Activated T-cell treated with anti-CD3 and anti-CD28 coated beads for 24 hours (primary cell): ENCODE measurements at regions not wholly inside any gene's neighbourhood (a gene's known extent, or its start where the extent isn't known, plus 50 kb on each side); places are given as distances from the start of the nearest gene placed in this dataset.
"Not testable (repeated sequence)": the region's sequence is repeated elsewhere in the genome, so short reads cannot be mapped to it uniquely, and the experiment has no call there.

Source experiments
- DNase-seq: peaks from one replicate; pipeline ENCODE4 v3.0.0-alpha.2; 2020; ENCODE audit warnings: low read depth

DNA sequence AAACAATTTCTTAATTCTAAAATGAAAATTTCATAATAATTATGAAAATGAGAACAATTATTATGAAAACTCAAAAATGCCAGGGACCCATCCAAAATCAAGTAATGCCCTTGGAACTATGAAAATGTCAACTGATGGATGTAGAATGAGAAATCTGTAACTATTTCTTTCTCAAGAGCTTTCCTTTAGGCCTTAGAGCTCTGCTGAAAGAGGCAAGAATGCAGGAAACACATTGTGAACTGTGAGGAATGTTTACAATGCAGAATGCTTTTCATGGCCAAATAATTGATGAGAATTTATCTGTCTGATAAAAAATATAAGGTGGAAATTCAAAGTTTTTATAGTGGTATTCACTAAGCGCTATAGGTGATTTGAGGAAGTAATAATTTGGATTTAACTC, 207.1 kb upstream of the PCDH18 start:
- DNase-seq: no peak

GRCh38 chr4:137738375-137738990, 206.2 kb upstream of the PCDH18 start:
- no peak for DNase-seq

GRCh38 chr4:137735561-137736104, 203.3 kb upstream of the PCDH18 start:
- no peak for DNase-seq

- DNase-seq: not testable (repeated sequence)
These were observed 201.2 kb upstream of the PCDH18 start for GRCh38 chr4:137733174-137734141.

DNA sequence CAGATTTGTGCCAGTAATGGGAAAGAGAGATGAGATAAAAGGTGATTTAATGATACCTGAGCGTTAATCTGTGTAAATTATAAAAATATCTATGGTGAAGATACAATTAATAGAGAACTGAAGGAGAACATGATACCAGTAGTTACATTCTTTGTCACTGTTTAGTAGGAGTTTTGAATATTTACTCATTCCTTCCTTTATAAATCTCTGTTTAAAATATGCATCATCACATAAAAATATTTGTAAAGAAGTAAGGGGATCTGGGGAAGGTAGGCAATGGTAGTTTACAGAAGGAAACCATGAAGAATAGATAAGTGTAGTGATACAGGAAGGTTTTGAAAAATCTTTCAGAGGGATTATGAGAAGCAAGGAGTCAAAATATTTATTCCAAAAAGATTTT, 190.6 kb upstream of the PCDH18 start:
- DNase-seq: no peak

- no peak for DNase-seq
These were observed 179.2 kb upstream of the PCDH18 start for GRCh38 chr4:137711502-137711901.

GRCh38 chr4:137707626-137708025, 175.3 kb upstream of the PCDH18 start:
- DNase-seq: no peak

- DNase-seq: no peak
These were observed 174.9 kb upstream of the PCDH18 start for GRCh38 chr4:137707102-137707620.

GRCh38 chr4:137705171-137705783, 173.0 kb upstream of the PCDH18 start:
- DNase-seq: no peak

GRCh38 chr4:137703195-137703594, 170.9 kb upstream of the PCDH18 start:
- DNase-seq: no peak

- DNase-seq: no peak
These were observed 170.2 kb upstream of the PCDH18 start for GRCh38 chr4:137702512-137702911.

DNA sequence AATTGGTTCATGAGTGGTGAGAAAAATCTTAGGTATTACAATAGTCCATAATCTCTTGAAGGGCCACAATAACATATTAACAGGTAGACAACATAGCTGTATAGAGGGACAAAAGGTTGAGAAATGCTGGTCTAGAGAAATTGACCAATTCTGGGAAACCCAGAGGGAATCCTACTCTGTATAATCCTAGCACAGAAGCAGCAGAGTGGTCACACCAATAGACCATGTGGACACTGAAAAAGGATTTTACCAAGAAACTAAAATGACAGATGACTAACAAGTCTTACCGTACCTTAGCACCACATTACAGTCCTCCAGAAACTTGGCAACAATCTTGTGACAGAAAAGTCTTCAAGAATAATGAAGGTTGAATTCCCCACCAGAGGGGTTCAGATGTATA, 169.1 kb upstream of the PCDH18 start:
- no peak for DNase-seq

- no peak for DNase-seq
These were observed 168.5 kb upstream of the PCDH18 start for GRCh38 chr4:137700751-137701150.

DNA sequence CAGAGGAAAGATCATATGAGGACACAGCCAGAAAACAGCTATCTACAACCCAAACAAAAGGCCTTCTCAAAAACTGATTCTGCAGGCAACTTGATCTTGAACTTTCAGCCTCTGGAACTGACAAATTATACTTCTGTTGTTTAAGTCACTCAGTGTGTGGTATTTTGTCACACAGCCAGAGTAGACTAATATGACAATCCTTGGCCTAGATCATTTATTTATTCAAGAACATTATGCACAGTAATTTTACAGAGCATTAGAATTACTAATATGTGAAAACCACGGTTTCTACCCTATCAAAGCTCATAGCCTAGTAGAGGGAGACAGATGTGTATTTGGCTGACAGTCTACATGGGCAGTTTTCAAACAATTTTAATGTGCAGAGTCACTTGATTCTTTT, 167.8 kb upstream of the PCDH18 start:
- no peak for DNase-seq

DNA sequence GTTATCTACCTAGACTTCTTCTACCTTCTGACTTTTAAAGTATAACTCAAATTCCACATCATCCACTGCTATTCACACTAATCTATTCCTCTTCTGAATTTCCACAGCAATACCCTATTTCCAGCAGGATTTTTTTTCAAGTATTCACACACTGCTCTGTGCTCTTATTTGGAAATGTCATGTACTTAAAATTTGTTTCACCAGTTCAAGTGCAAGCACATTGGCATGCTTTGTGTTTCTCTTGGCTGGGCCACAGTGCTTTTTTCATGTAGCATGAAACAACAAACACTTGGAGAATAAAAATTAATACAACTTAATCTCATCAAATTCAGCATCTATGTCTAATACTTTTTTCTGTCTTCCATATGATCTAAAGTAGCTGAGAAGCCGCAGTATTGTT, 161.8 kb upstream of the PCDH18 start:
- no peak for DNase-seq

GRCh38 chr4:137693641-137694040, 161.3 kb upstream of the PCDH18 start:
- no peak for DNase-seq

DNA sequence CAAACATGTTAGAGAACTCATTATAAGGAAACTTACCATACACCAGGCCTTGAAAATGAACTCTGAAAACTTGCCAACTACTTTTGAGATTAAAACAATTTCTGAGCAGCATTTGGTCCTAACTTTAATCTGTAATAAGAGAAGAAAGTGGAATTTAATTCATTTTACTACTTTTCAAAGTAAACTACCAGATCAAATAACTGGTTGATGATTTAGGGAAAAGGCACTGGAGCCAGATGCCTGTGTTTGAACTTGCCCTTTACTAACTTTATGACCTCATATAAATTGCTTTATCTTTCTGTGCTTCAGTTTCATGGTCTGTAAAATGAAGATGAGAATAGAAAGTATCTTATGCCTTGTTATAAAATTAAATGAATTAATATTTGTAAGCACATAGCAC, 159.9 kb upstream of the PCDH18 start:
- DNase-seq: no peak

- DNase-seq: no peak
These were observed 156.4 kb upstream of the PCDH18 start for GRCh38 chr4:137688651-137689050.

DNA sequence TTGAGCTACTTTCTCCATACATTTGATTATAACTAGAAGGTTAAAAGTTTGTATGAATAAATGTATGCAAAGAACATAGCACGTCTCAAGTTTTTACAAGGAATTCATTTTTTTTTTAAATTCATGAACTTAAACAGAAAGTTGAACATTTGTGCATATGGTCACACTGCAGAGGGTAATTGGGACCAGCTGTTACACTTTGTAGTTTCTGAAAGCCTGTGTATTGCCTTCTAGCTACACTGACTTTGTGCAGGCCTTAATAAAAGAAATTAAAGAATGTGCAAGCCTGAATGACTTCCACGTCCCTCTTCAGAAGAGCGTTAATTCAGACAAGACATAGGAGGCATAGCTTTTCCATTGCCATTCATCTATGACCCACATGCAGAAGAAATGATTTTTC, 153.1 kb upstream of the PCDH18 start:
- no peak for DNase-seq

DNA sequence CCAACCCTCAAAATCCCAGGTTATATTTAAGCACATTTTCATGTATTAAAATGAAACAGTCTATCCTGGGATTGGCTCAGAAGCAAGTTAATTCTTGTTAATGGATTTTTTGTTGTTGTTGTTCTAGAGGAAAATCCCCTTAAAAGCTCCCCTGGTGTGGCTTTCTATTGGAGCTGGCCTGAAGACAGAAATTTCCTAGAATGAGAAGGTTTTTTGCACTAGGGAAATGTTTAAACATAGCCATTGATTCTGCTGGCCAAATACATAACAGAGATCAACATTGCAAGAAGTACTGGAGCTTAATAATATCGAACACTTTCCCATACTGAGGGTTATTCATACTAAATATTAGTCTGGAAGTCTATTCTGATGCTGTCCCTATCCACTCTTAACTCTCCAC, 148.8 kb upstream of the PCDH18 start:
- no peak for DNase-seq

DNA sequence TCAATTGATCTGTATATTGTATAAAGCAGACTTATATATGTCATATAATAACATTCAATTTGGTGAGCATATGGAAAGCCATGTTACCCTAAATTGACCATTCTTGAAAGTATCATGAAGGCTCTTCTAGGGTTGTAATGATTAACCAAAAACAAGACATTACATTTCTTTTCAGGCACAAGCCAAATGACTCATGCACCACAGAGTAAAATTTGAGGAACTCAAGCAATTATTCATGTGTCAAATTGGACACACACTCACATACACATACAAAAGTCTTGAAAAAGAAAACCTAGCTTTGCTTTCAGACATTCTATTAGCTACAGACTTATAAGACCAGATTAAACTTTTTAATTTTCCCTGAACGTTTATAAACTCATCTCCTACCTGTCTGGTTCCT, 146.5 kb upstream of the PCDH18 start:
- no peak for DNase-seq

DNA sequence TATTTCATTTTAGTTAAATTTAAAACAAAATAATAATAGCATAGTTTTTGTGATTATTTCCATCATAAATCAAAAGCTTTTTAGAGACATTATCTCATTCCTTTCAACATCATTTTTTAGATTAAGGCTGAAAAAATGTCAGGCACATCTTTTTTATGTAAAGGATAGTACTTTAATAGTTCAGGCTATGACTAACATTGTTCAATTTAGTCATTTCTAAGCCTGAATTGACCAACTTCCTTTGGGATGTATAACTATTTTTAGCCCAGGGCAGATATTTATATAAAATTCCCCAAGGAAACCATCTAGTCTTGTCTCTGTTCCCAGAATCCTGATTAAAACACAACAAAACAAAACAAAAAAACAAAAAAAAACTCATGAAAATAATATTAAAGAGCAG, 145.6 kb upstream of the PCDH18 start:
- no peak for DNase-seq
